DND-41 (cell line): ENCODE measurements at regions not wholly inside any gene's neighbourhood (a gene's known extent, or its start where the extent isn't known, plus 50 kb on each side); places are given as distances from the start of the nearest gene placed in this dataset.
"Not testable (repeated sequence)": the region's sequence is repeated elsewhere in the genome, so short reads cannot be mapped to it uniquely, and the experiment has no call there.

ENCODE experiments used
- CTCF ChIP-seq: IDR thresholded peaks from 2 replicates; pipeline ENCODE4 v1.5.1; 2012; ENCODE audit warnings: borderline replicate concordance, low read length, moderate library complexity, mild to moderate bottlenecking; ENCODE audit not compliant: poor library complexity, severe bottlenecking; ENCODE audit errors: extremely low read depth
- EZH2 ChIP-seq: IDR thresholded peaks from 3 replicates; pipeline ENCODE4 v1.6.1; 2012; ENCODE audit warnings: borderline replicate concordance, low read depth, mild to moderate bottlenecking, moderate library complexity, low read length, inconsistent platforms; ENCODE audit not compliant: severe bottlenecking

GRCh38 chr6:97979285-97979684 lies 696.3 kb upstream of the MMS22L start:
- not testable (repeated sequence) for TF ChIP-seq CTCF, EZH2
